Tibial nerve (tissue), 4 donors: ENCODE measurements at regions not wholly inside any gene's neighbourhood (a gene's known extent, or its start where the extent isn't known, plus 50 kb on each side); places are given as distances from the start of the nearest gene placed in this dataset.

Experiments used
- EP300 ChIP-seq, 2 donors: sonication (generic); formaldehyde crosslinking; IDR thresholded peaks; one replicate each; pipeline ENCODE4 v1.6.1; 2017; ENCODE audit warnings: antibody characterized with exemption in 2 of 2, mild to moderate bottlenecking in 1 of 2
- POLR2A ChIP-seq, 2 donors: fragments of 450-650 bp; IDR thresholded peaks; one replicate each; pipeline ENCODE4 v1.6.1; 2017; ENCODE audit warnings: antibody characterized with exemption in 2 of 2, mild to moderate bottlenecking in 2 of 2, moderate library complexity in 2 of 2
- TF ChIP-seq, protein P1 (sequence below), 5 experiments: fragments of 200-600 bp in 3 of 5; fragments of 450-650 bp in 2 of 5; sonication (generic) in 3 of 5; IDR thresholded peaks; one replicate each; pipeline ENCODE4 v1.5.1; 2016 to 2019; ENCODE audit warnings: antibody characterized with exemption in 5 of 5, mild to moderate bottlenecking in 3 of 5, moderate library complexity in 2 of 5

DNA sequence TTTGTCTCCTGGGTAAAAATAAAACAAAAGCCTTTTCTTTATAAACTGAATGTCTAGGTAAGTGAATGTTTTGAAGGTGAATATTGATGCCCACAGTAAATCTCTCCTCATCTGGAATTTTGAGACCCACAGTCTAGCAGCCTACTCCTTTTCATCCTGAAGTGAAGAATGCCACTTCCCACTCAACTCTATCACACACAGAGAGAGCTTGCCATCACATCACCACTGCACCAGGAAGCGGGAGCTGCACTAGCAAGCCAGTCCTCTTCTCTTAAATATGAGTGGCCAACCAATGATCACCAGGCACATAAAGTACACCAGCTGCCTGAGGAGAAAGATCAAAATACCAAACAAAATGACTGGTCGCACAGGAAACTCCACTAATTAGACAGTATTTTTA lies 140.8 kb downstream of the MRPL39 start:
- TF ChIP-seq POLR2A (IDR thresholded peaks at IDR 0.05) (no peak), EP300 (IDR thresholded peaks at IDR 0.05) (no peak)
- TF ChIP-seq, protein P1, sequence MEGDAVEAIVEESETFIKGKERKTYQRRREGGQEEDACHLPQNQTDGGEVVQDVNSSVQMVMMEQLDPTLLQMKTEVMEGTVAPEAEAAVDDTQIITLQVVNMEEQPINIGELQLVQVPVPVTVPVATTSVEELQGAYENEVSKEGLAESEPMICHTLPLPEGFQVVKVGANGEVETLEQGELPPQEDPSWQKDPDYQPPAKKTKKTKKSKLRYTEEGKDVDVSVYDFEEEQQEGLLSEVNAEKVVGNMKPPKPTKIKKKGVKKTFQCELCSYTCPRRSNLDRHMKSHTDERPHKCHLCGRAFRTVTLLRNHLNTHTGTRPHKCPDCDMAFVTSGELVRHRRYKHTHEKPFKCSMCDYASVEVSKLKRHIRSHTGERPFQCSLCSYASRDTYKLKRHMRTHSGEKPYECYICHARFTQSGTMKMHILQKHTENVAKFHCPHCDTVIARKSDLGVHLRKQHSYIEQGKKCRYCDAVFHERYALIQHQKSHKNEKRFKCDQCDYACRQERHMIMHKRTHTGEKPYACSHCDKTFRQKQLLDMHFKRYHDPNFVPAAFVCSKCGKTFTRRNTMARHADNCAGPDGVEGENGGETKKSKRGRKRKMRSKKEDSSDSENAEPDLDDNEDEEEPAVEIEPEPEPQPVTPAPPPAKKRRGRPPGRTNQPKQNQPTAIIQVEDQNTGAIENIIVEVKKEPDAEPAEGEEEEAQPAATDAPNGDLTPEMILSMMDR (IDR thresholded peaks at IDR 0.05), result no peak
